ENCODE measurements at regions not wholly inside any gene's neighbourhood (a gene's known extent, or its start where the extent isn't known, plus 50 kb on each side); places are given as distances from the start of the nearest gene placed in this dataset.

- no peak overlapping the region for H3K27ac Mint-ChIP-seq
- H3K36me3 Mint-ChIP-seq = no peaks in the 10 kb centered on the region
- DNase-seq (no peak), ATAC-seq (ENCODE audit: low read depth in 2 of 2) (no peak)
- H3K9me3 Mint-ChIP-seq = peaks cover 0 to 7% (median 2%) of the 10 kb centered on the region in 7 donors
- no peaks in the 10 kb centered on the region for H3K27me3 Mint-ChIP-seq
- no peak overlapping the region for H3K4me3 Mint-ChIP-seq
- H3K4me1 Mint-ChIP-seq = no peaks in the 10 kb centered on the region
Measured at GRCh38 chr4:13007802-13008470, 476.2 kb downstream of the RAB28 start.

- DNase-seq = no peak
Measured at GRCh38 chr4:12993923-12994322, 490.2 kb downstream of the RAB28 start.

GRCh38 chr4:12987284-12987683 lies 496.9 kb downstream of the RAB28 start:
- ATAC-seq (ENCODE audit: low read depth in 2 of 2) = no peak
- Mint-ChIP-seq H3K4me3 (peak overlapping the region in 1 of 8 donors; percentile 7), H3K27ac (peak overlapping the region in 1 of 6 donors; percentile 6), H3K36me3 (no peaks in the 10 kb centered on the region), H3K27me3 (no peaks in the 10 kb centered on the region), H3K4me1 (no peaks in the 10 kb centered on the region), H3K9me3 (peaks cover 11 to 34% (median 13%) of the 10 kb centered on the region in 7 donors)
- no peak for DNase-seq

More at GRCh38 chr4:12993923-12994322, 490.2 kb downstream of the RAB28 start:
- H3K27me3 Mint-ChIP-seq = no peaks in the 10 kb centered on the region
- no peaks in the 10 kb centered on the region for H3K4me1 Mint-ChIP-seq
- no peak for ATAC-seq (ENCODE audit: low read depth in 2 of 2)
- H3K4me3 Mint-ChIP-seq = no peak overlapping the region
- peaks cover 14 to 34% (median 21%) of the 10 kb centered on the region in 7 donors for H3K9me3 Mint-ChIP-seq
- no peak overlapping the region for H3K27ac Mint-ChIP-seq
- peaks cover 0 to 9% of the 10 kb centered on the region in 2 donors for H3K36me3 Mint-ChIP-seq

GRCh38 chr4:12979797-12980196 lies 504.3 kb downstream of the RAB28 start:
- Mint-ChIP-seq H3K4me1 (no peaks in the 10 kb centered on the region), H3K27ac (no peak overlapping the region), H3K36me3 (no peaks in the 10 kb centered on the region), H3K4me3 (no peak overlapping the region), H3K27me3 (no peaks in the 10 kb centered on the region), H3K9me3 (peaks cover 10 to 31% (median 16%) of the 10 kb centered on the region in 7 donors)
- no peak for DNase-seq
- no peak for ATAC-seq (ENCODE audit: low read depth in 2 of 2)

- no peak for ATAC-seq (ENCODE audit: low read depth in 2 of 2)
- Mint-ChIP-seq H3K27me3 (no peaks in the 10 kb centered on the region), H3K4me3 (no peak overlapping the region), H3K9me3 (peaks cover 8 to 21% (median 12%) of the 10 kb centered on the region in 7 donors), H3K4me1 (no peaks in the 10 kb centered on the region), H3K36me3 (no peaks in the 10 kb centered on the region), H3K27ac (no peak overlapping the region)
- DNase-seq = no peak
Measured at GRCh38 chr4:12978310-12978709, 505.8 kb downstream of the RAB28 start.

GRCh38 chr4:12975511-12975910 lies 508.6 kb downstream of the RAB28 start:
- DNase-seq = no peak
- no peak overlapping the region for H3K4me3 Mint-ChIP-seq
- no peaks in the 10 kb centered on the region for H3K36me3 Mint-ChIP-seq
- H3K4me1 Mint-ChIP-seq = no peaks in the 10 kb centered on the region
- H3K27ac Mint-ChIP-seq = no peak overlapping the region
- no peak for ATAC-seq (ENCODE audit: low read depth in 2 of 2)
- H3K27me3 Mint-ChIP-seq = no peaks in the 10 kb centered on the region
- H3K9me3 Mint-ChIP-seq = peaks cover 0 to 10% (median 2%) of the 10 kb centered on the region in 7 donors

- Mint-ChIP-seq H3K9me3 (peaks cover 0 to 13% (median 4%) of the 10 kb centered on the region in 7 donors), H3K4me3 (no peak overlapping the region), H3K4me1 (no peaks in the 10 kb centered on the region), H3K27me3 (no peaks in the 10 kb centered on the region), H3K36me3 (no peaks in the 10 kb centered on the region), H3K27ac (no peak overlapping the region)
- DNase-seq = no peak
- ATAC-seq (ENCODE audit: low read depth in 2 of 2) = no peak
Measured at GRCh38 chr4:12973522-12973921, 510.6 kb downstream of the RAB28 start.

GRCh38 chr4:12968345-12968744 lies 515.8 kb downstream of the RAB28 start:
- ATAC-seq (ENCODE audit: low read depth in 2 of 2) = no peak
- H3K4me3 Mint-ChIP-seq = no peak overlapping the region
- no peaks in the 10 kb centered on the region for H3K27me3 Mint-ChIP-seq
- peaks cover 0 to 9% (median 4%) of the 10 kb centered on the region in 7 donors for H3K9me3 Mint-ChIP-seq
- no peak for DNase-seq
- H3K27ac Mint-ChIP-seq = peak overlapping the region in 1 of 6 donors; percentile 54
- no peaks in the 10 kb centered on the region for H3K4me1 Mint-ChIP-seq
- H3K36me3 Mint-ChIP-seq = no peaks in the 10 kb centered on the region

- Mint-ChIP-seq H3K4me1 (no peaks in the 10 kb centered on the region), H3K27me3 (no peaks in the 10 kb centered on the region), H3K9me3 (peaks cover 0 to 9% (median 4%) of the 10 kb centered on the region in 7 donors), H3K4me3 (no peak overlapping the region), H3K27ac (no peak overlapping the region), H3K36me3 (no peaks in the 10 kb centered on the region)
- no peak for DNase-seq
- no peak for ATAC-seq (ENCODE audit: low read depth in 2 of 2)
Measured at GRCh38 chr4:12966726-12967125, 517.4 kb downstream of the RAB28 start.

GRCh38 chr4:12965334-12965733 lies 518.8 kb downstream of the RAB28 start:
- H3K9me3 Mint-ChIP-seq = peaks cover 0 to 9% (median 4%) of the 10 kb centered on the region in 7 donors
- no peaks in the 10 kb centered on the region for H3K36me3 Mint-ChIP-seq
- no peak for ATAC-seq (ENCODE audit: low read depth in 2 of 2)
- no peak overlapping the region for H3K4me3 Mint-ChIP-seq
- H3K4me1 Mint-ChIP-seq = no peaks in the 10 kb centered on the region
- H3K27me3 Mint-ChIP-seq = no peaks in the 10 kb centered on the region
- no peak for DNase-seq
- H3K27ac Mint-ChIP-seq = no peak overlapping the region

- no peak for DNase-seq
- no peak overlapping the region for H3K27ac Mint-ChIP-seq
- no peaks in the 10 kb centered on the region for H3K36me3 Mint-ChIP-seq
- ATAC-seq (ENCODE audit: low read depth in 2 of 2) = no peak
- H3K4me1 Mint-ChIP-seq = no peaks in the 10 kb centered on the region
- no peaks in the 10 kb centered on the region for H3K27me3 Mint-ChIP-seq
- H3K9me3 Mint-ChIP-seq = peaks cover 0 to 4% (median 3%) of the 10 kb centered on the region in 7 donors
- H3K4me3 Mint-ChIP-seq = no peak overlapping the region
Measured at GRCh38 chr4:12963912-12964311, 520.2 kb downstream of the RAB28 start.

GRCh38 chr4:12963291-12963690 lies 520.8 kb downstream of the RAB28 start:
- DNase-seq = no peak
- no peaks in the 10 kb centered on the region for H3K36me3 Mint-ChIP-seq
- H3K9me3 Mint-ChIP-seq = peaks cover 0 to 4% (median 1%) of the 10 kb centered on the region in 7 donors
- ATAC-seq (ENCODE audit: low read depth in 2 of 2) = no peak
- H3K27me3 Mint-ChIP-seq = no peaks in the 10 kb centered on the region
- no peak overlapping the region for H3K27ac Mint-ChIP-seq
- H3K4me1 Mint-ChIP-seq = no peaks in the 10 kb centered on the region
- H3K4me3 Mint-ChIP-seq = no peak overlapping the region

- no peak for DNase-seq
- Mint-ChIP-seq H3K27me3 (no peaks in the 10 kb centered on the region), H3K9me3 (peaks cover 0 to 9% (median 0%) of the 10 kb centered on the region in 7 donors), H3K4me3 (no peak overlapping the region), H3K36me3 (no peaks in the 10 kb centered on the region), H3K4me1 (no peaks in the 10 kb centered on the region), H3K27ac (no peak overlapping the region)
- no peak for ATAC-seq (ENCODE audit: low read depth in 2 of 2)
Measured at GRCh38 chr4:12961713-12962112, 522.4 kb downstream of the RAB28 start.

- Mint-ChIP-seq H3K27ac (no peak overlapping the region), H3K36me3 (no peaks in the 10 kb centered on the region)
Measured at GRCh38 chr4:12958436-12958835, 525.7 kb downstream of the RAB28 start.

More at GRCh38 chr4:12958436-12958835, 525.7 kb downstream of the RAB28 start:
- Mint-ChIP-seq H3K4me1 (no peaks in the 10 kb centered on the region), H3K27me3 (no peaks in the 10 kb centered on the region), H3K9me3 (peaks cover 0 to 4% (median 0%) of the 10 kb centered on the region in 7 donors), H3K4me3 (no peak overlapping the region)
- DNase-seq (no peak), ATAC-seq (ENCODE audit: low read depth in 2 of 2) (no peak)
